Neural cell (in vitro differentiated cells): ENCODE measurements at regions not wholly inside any gene's neighbourhood (a gene's known extent, or its start where the extent isn't known, plus 50 kb on each side); places are given as distances from the start of the nearest gene placed in this dataset.

Source experiments
- H2AFZ ChIP-seq: fragments of 200-600, 300-800 bp; sonication (generic), shearing (Covaris generic); 2 replicates; pipeline ENCODE4 v1.6.0; 2014; ENCODE audit warnings: low read depth, mild to moderate bottlenecking, antibody characterized with exemption, low read length, moderate library complexity
- H3F3A ChIP-seq: fragments of 200-600 bp; shearing (Covaris generic); 2 replicates; pipeline ENCODE4 v1.6.1; 2016; ENCODE audit warnings: mild to moderate bottlenecking, moderate library complexity, mixed read lengths, antibody characterized with exemption, low read length; ENCODE audit not compliant: insufficient read depth, poor library complexity, severe bottlenecking
- H3K27ac ChIP-seq: fragments of 200-600, 300-800 bp; sonication (generic), shearing (Covaris generic); 2 replicates; pipeline ENCODE4 v1.5.1; 2014; ENCODE audit warnings: mild to moderate bottlenecking, low read length, moderate library complexity
- H3K27me3 ChIP-seq: fragments of 300-800, 200-600 bp; sonication (generic), shearing (Covaris generic); 2 replicates; pipeline ENCODE4 v1.6.0; 2014; ENCODE audit warnings: mild to moderate bottlenecking, low read depth, low read length, moderate library complexity; ENCODE audit not compliant: insufficient read depth
- H3K36me3 ChIP-seq: fragments of 300-800, 200-600 bp; sonication (generic), shearing (Covaris generic); 2 replicates; pipeline ENCODE4 v1.5.1; 2014; ENCODE audit warnings: mild to moderate bottlenecking, antibody characterized with exemption, low read length, moderate library complexity; ENCODE audit not compliant: insufficient read depth
- H3K4me2 ChIP-seq: fragments of 300-800, 200-600 bp; sonication (generic), shearing (Covaris generic); 2 replicates; pipeline ENCODE4 v1.6.0; 2014; ENCODE audit warnings: mild to moderate bottlenecking, low read length
- H3K4me3 ChIP-seq: fragments of 300-800, 200-600 bp; sonication (generic), shearing (Covaris generic); 2 replicates; pipeline ENCODE4 v1.5.1; 2014; ENCODE audit warnings: mild to moderate bottlenecking, low read length, moderate library complexity
- H3K79me2 ChIP-seq: fragments of 200-600 bp; shearing (Covaris generic); replicated peaks from 2 replicates; pipeline ENCODE4 v1.6.0; 2014; ENCODE audit warnings: mild to moderate bottlenecking, low read length, moderate library complexity; ENCODE audit not compliant: insufficient read depth
- H3K9ac ChIP-seq: fragments of 300-800, 200-600 bp; sonication (generic), shearing (Covaris generic); 2 replicates; pipeline ENCODE4 v1.6.1; 2016; ENCODE audit warnings: mild to moderate bottlenecking, low read length, mixed read lengths
- H3K9me2 ChIP-seq: fragments of 200-600 bp; shearing (Covaris generic); 2 replicates; pipeline ENCODE4 v1.6.1; 2016; ENCODE audit warnings: mild to moderate bottlenecking, low read length, mixed read lengths; ENCODE audit not compliant: insufficient read depth
- H3K9me3 ChIP-seq: fragments of 200-600, 300-800 bp; sonication (generic), shearing (Covaris generic); 2 replicates; pipeline ENCODE4 v1.6.1; 2016; ENCODE audit warnings: mild to moderate bottlenecking, mixed run types, low read length, moderate library complexity, mixed read lengths
- H4K20me1 ChIP-seq: fragments of 200-600 bp; shearing (Covaris generic); 2 replicates; pipeline ENCODE4 v1.6.1; 2016; ENCODE audit warnings: mild to moderate bottlenecking, mixed run types; ENCODE audit not compliant: insufficient read depth
- EP300 ChIP-seq: fragments of 450-650 bp; conservative IDR thresholded peaks from 2 replicates; pipeline ENCODE4 v1.6.1; 2014; ENCODE audit warnings: antibody characterized with exemption, mild to moderate bottlenecking, moderate library complexity; ENCODE audit not compliant: poor library complexity, severe bottlenecking
- EZH2 ChIP-seq: fragments of 200-600, 300-800 bp; shearing (Covaris generic), sonication (generic); IDR thresholded peaks from 2 replicates; pipeline ENCODE4 v1.6.1; 2014; ENCODE audit warnings: antibody characterized with exemption, low read length, borderline replicate concordance, mild to moderate bottlenecking; ENCODE audit not compliant: insufficient read depth, poor library complexity, severe bottlenecking
- MXI1 ChIP-seq: fragments of 450-650 bp; conservative IDR thresholded peaks from 2 replicates; pipeline ENCODE4 v1.6.1; 2014; ENCODE audit warnings: antibody characterized with exemption, mild to moderate bottlenecking; ENCODE audit not compliant: poor library complexity, severe bottlenecking
- POLR2AphosphoS5 ChIP-seq: IDR thresholded peaks from 2 replicates; pipeline ENCODE4 v1.6.1; 2012
- RAD21 ChIP-seq: fragments of 450-650 bp; conservative IDR thresholded peaks from 2 replicates; pipeline ENCODE4 v1.6.1; 2014; ENCODE audit warnings: antibody characterized with exemption, mild to moderate bottlenecking, moderate library complexity
- REST ChIP-seq: IDR thresholded peaks from 2 replicates; pipeline ENCODE4 v1.6.1; 2012; ENCODE audit warnings: borderline replicate concordance
- SMC3 ChIP-seq: fragments of 450-650 bp; conservative IDR thresholded peaks from 2 replicates; pipeline ENCODE4 v1.6.1; 2014; ENCODE audit warnings: antibody characterized with exemption, mild to moderate bottlenecking, moderate library complexity; ENCODE audit not compliant: poor library complexity
- TAF1 ChIP-seq: IDR thresholded peaks from 2 replicates; pipeline ENCODE4 v1.6.1; 2012; ENCODE audit warnings: low read depth
- TF ChIP-seq, protein P1 (sequence below): fragments of 450-650 bp; IDR thresholded peaks from 2 replicates; pipeline ENCODE4 v1.5.1; 2014; ENCODE audit warnings: antibody characterized with exemption, mild to moderate bottlenecking, moderate library complexity; ENCODE audit not compliant: poor library complexity, severe bottlenecking

GRCh38 chr6:114592506-114592905 lies 249.7 kb upstream of the HS3ST5 start:
- Histone ChIP-seq H3K9me2 (no peaks in the 10 kb centered on the region), H3K79me2 (no peaks in the 10 kb centered on the region), H3K36me3 (no peaks in the 10 kb centered on the region), H3K27me3 (no peaks in the 10 kb centered on the region), H3K27ac (no peak overlapping the region), H3K4me3 (no peak overlapping the region), H3K9me3 (no peaks in the 10 kb centered on the region), H3K4me2 (no peak overlapping the region), H3F3A (no peaks in the 10 kb centered on the region), H2AFZ (no peak overlapping the region), H4K20me1 (no peaks in the 10 kb centered on the region), H3K9ac (no peak overlapping the region)
- TF ChIP-seq RAD21 (no peak), EP300 (no peak), TAF1 (no peak), EZH2 (no peak), SMC3 (no peak), REST (no peak), POLR2AphosphoS5 (no peak), MXI1 (no peak)
- TF ChIP-seq, protein P1, sequence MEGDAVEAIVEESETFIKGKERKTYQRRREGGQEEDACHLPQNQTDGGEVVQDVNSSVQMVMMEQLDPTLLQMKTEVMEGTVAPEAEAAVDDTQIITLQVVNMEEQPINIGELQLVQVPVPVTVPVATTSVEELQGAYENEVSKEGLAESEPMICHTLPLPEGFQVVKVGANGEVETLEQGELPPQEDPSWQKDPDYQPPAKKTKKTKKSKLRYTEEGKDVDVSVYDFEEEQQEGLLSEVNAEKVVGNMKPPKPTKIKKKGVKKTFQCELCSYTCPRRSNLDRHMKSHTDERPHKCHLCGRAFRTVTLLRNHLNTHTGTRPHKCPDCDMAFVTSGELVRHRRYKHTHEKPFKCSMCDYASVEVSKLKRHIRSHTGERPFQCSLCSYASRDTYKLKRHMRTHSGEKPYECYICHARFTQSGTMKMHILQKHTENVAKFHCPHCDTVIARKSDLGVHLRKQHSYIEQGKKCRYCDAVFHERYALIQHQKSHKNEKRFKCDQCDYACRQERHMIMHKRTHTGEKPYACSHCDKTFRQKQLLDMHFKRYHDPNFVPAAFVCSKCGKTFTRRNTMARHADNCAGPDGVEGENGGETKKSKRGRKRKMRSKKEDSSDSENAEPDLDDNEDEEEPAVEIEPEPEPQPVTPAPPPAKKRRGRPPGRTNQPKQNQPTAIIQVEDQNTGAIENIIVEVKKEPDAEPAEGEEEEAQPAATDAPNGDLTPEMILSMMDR, result no peak

- H3K4me3 ChIP-seq, result no peak overlapping the region
- no peak overlapping the region for H3K9ac ChIP-seq
- H3K36me3 ChIP-seq, result no peaks in the 10 kb centered on the region
- no peak for TF ChIP-seq TAF1
- TF ChIP-seq, protein P1, result no peak
- no peak for TF ChIP-seq EP300
- TF ChIP-seq POLR2AphosphoS5, result no peak
- TF ChIP-seq REST, result no peak
- no peak for TF ChIP-seq EZH2
- no peak for TF ChIP-seq SMC3
- no peak for TF ChIP-seq RAD21
- TF ChIP-seq MXI1, result no peak
- no peaks in the 10 kb centered on the region for H3K79me2 ChIP-seq
- no peak overlapping the region for H3K27ac ChIP-seq
- H3K9me3 ChIP-seq, result no peaks in the 10 kb centered on the region
- no peaks in the 10 kb centered on the region for H3K9me2 ChIP-seq
- H3K27me3 ChIP-seq, result no peaks in the 10 kb centered on the region
- no peak overlapping the region for H3K4me2 ChIP-seq
- H3F3A ChIP-seq, result no peaks in the 10 kb centered on the region
- no peaks in the 10 kb centered on the region for H4K20me1 ChIP-seq
- no peak overlapping the region for H2AFZ ChIP-seq
These were observed 245.9 kb upstream of the HS3ST5 start for GRCh38 chr6:114588726-114589125.
